ENCODE measurements at regions not wholly inside any gene's neighbourhood (a gene's known extent, or its start where the extent isn't known, plus 50 kb on each side); places are given as distances from the start of the nearest gene placed in this dataset.

DNA sequence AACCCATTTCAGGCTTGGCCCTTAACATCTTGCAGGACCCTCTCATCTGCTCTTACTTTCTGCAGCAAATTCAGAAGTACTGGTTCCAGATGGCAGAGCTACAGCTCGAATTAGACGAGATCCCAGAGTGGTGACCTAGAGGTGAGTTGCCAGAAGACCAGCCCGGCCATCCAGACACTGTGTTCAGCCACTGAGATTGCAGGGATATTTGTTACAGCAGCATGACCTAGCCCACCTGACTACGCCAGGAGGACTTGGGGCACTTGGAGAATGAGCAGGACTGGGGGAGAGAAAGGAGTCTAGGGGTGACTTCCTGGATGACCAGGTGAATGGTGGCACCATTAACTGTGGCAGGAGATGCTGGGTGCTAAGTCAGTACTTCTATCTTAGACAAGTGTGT lies 67.2 kb upstream of the ID2 start:
- intact Hi-C loops (cut with micrococcal nuclease): no loop called here
- no peak for DNase-seq (ENCODE audit: low spot score)
- H3K27me3 Mint-ChIP-seq (ENCODE audit: insufficient read depth): peaks cover 7% of the 10 kb centered on the region
- H3K27ac Mint-ChIP-seq: no peak overlapping the region
- peaks cover 7% of the 10 kb centered on the region for H3K36me3 Mint-ChIP-seq (ENCODE audit: low read depth)
- no peak overlapping the region for H3K4me3 Mint-ChIP-seq
- H3K9me3 Mint-ChIP-seq: peaks cover 15% of the 10 kb centered on the region
- no peaks in the 10 kb centered on the region for H3K4me1 Mint-ChIP-seq (ENCODE audit: low read depth)

DNA sequence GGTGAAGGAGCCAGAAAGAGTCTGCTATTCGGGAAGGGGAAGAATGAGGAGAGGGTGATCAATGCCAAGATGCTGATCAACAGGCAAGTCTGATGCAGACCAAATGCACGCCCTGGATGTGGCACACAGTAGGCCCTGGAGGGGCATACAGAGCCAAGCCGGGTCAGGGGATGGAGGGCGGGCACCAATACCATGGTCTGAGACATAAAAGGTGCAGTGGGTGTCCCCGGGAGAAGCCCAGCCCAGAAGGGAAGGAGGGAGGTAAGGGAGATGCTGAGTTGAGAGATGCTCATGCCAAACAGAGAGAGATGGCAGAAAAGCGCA lies 66.6 kb upstream of the ID2 start:
- no peak overlapping the region for H3K27ac Mint-ChIP-seq
- no peak for DNase-seq (ENCODE audit: low spot score)
- H3K4me3 Mint-ChIP-seq: no peak overlapping the region
- H3K36me3 Mint-ChIP-seq (ENCODE audit: low read depth): peaks cover 7% of the 10 kb centered on the region
- peaks cover 9% of the 10 kb centered on the region for H3K9me3 Mint-ChIP-seq
- intact Hi-C loops (cut with micrococcal nuclease): no loop called here
- H3K4me1 Mint-ChIP-seq (ENCODE audit: low read depth): no peaks in the 10 kb centered on the region
- H3K27me3 Mint-ChIP-seq (ENCODE audit: insufficient read depth): peaks cover 11% of the 10 kb centered on the region

DNA sequence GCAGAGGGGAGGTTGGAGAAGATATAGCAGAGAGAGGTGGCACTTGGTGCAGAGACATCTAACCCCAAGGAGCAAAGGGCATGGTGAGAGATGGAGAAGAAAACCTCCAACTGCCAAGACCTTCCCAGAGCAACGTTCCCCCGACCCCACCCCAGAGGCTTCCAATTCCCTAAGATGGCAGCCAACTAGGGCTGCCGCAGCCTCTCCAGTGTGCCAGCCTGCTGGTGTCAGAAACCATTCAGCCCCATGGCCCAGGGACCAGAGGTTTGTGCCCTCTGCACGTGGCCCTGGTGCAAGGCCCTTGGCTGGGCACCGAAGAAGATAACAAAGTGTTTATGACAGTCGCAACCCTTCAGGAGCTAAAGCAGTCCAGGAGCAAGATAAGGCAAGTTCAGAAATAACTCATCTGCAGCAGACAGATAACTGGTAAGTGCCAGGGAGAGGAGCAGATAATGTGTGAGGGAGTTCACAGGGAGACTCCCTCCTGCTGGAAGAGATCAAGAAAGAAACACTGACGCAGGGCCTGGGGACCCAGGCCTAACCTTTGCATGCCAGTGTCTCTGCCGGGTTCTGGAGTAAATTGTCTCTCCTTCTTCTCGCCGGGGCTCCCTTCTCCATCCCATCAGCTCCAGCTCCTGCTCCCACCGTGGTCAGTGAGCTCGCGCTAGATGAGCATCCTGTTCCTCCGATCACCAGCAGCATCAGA lies 66.1 kb upstream of the ID2 start:
- Mint-ChIP-seq H3K4me3 (no peak overlapping the region), H3K4me1 (ENCODE audit: low read depth) (no peaks in the 10 kb centered on the region), H3K9me3 (peaks cover 4% of the 10 kb centered on the region), H3K27ac (no peak overlapping the region), H3K27me3 (ENCODE audit: insufficient read depth) (peaks cover 15% of the 10 kb centered on the region), H3K36me3 (ENCODE audit: low read depth) (peaks cover 4% of the 10 kb centered on the region)
- DNase-seq (ENCODE audit: low spot score): no peak
- intact Hi-C loops (cut with micrococcal nuclease): no loop called here

DNA sequence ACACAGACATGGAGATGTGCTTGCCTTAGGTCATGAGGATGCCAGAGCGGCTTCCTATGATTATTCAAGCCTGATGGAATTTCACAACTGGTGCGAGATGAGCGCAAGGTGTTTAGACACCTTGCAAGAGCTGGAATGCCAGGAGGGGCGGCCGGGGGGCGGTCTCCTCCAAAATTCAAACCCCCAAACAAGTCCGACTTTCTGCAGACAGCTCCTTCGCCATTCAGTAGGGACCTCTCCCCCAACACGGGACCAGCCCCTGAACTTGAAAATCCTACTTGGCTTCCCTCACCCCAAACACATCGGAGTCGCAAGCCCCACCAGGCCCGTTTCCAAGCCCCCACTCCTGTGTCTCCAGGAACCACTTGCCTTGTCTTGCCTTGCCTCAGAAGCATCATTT lies 64.8 kb upstream of the ID2 start:
- H3K27me3 Mint-ChIP-seq (ENCODE audit: insufficient read depth): peaks cover 19% of the 10 kb centered on the region
- H3K27ac Mint-ChIP-seq: no peak overlapping the region
- H3K4me1 Mint-ChIP-seq (ENCODE audit: low read depth): no peaks in the 10 kb centered on the region
- H3K9me3 Mint-ChIP-seq: no peaks in the 10 kb centered on the region
- intact Hi-C loops (cut with micrococcal nuclease): no loop called here
- no peak overlapping the region for H3K4me3 Mint-ChIP-seq
- H3K36me3 Mint-ChIP-seq (ENCODE audit: low read depth): no peaks in the 10 kb centered on the region
- DNase-seq (ENCODE audit: low spot score): no peak

DNA sequence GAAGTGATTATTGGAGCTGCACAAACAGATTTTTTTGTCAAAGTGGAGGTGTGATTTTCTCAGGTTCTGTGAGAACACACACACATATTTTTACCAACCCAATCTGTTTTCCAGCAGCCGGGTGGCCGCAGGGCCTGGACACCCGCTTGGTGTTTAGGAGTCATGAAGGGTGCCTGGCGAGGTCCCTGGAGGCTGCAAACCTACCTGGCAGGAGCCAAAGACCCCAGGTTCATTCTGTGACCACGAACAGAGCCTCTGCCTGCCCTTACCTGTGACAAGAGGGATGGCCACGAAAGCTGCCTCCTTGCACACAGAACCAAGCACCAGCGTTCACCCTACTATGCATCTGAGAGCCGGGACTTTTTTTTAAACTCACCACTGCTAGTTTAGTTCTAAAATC lies 64.3 kb upstream of the ID2 start:
- no peak for DNase-seq (ENCODE audit: low spot score)
- no peaks in the 10 kb centered on the region for H3K4me1 Mint-ChIP-seq (ENCODE audit: low read depth)
- intact Hi-C loops (cut with micrococcal nuclease): no loop called here
- H3K27ac Mint-ChIP-seq: no peak overlapping the region
- peaks cover 25% of the 10 kb centered on the region for H3K27me3 Mint-ChIP-seq (ENCODE audit: insufficient read depth)
- no peaks in the 10 kb centered on the region for H3K36me3 Mint-ChIP-seq (ENCODE audit: low read depth)
- no peaks in the 10 kb centered on the region for H3K9me3 Mint-ChIP-seq
- no peak overlapping the region for H3K4me3 Mint-ChIP-seq

DNA sequence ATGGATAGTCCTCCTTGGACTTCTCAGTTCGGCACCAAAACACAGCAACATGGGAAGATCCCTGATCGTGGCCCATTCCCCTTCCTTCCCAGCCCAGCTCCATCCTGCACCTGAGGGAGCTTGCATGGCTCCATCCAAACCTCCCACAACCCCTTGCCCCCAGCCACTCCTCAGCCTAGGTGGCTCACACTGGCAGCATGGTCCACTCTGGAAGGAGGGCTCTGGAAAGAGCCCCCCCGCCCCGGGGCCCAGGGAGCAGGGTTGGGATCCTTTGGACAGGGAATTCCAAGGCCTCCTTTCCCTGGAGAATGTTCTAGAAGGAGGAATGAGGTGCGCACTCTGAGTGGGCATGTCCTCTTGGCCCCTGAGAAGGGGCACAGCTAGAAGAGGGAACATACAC lies 62.8 kb upstream of the ID2 start:
- Mint-ChIP-seq H3K4me1 (ENCODE audit: low read depth) (no peaks in the 10 kb centered on the region), H3K9me3 (no peaks in the 10 kb centered on the region), H3K27me3 (ENCODE audit: insufficient read depth) (peaks cover 27% of the 10 kb centered on the region), H3K4me3 (no peak overlapping the region), H3K36me3 (ENCODE audit: low read depth) (no peaks in the 10 kb centered on the region), H3K27ac (no peak overlapping the region)
- intact Hi-C loops (cut with micrococcal nuclease): no loop called here
- no peak for DNase-seq (ENCODE audit: low spot score)

DNA sequence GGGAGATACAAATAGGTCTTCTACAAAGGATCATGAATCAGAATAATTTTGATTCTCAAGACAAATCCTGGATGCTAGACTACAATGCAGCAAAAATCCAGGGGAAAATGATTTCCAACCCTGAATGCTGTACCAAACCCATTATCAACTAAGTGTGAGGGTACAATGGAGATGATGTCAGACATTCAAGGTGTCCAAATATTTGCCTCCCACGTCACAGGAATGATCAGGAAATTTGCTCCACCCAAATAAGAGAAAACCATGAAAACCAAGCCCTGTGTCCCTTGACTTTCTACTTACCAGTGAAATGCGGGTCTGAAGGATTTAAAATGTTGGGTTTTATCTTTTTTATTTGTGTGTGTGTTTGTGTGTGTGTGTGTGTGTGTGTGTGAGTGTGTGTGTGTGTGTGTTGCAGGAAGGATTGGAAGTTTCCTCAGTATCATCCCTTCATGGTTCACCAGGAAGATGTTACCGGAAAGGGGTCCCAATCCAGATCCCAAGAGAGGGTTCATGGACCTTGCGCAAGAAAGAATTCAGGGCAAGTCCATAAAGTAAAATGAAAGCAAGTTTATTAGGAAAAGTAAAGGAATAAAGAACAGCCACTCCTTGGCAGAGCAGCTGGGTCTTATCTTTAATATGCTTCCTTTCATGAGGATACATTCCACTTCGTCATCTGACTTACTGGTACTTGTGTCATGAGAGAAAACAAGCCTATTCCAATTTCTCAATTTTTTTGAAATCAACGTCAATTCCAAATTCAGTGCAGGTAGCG lies 61.1 kb upstream of the ID2 start:
- H3K9me3 Mint-ChIP-seq: no peaks in the 10 kb centered on the region
- no peak for DNase-seq (ENCODE audit: low spot score)
- no peaks in the 10 kb centered on the region for H3K36me3 Mint-ChIP-seq (ENCODE audit: low read depth)
- intact Hi-C loops (cut with micrococcal nuclease): no loop called here
- no peak overlapping the region for H3K27ac Mint-ChIP-seq
- no peaks in the 10 kb centered on the region for H3K4me1 Mint-ChIP-seq (ENCODE audit: low read depth)
- peaks cover 27% of the 10 kb centered on the region for H3K27me3 Mint-ChIP-seq (ENCODE audit: insufficient read depth)
- H3K4me3 Mint-ChIP-seq: no peak overlapping the region

DNA sequence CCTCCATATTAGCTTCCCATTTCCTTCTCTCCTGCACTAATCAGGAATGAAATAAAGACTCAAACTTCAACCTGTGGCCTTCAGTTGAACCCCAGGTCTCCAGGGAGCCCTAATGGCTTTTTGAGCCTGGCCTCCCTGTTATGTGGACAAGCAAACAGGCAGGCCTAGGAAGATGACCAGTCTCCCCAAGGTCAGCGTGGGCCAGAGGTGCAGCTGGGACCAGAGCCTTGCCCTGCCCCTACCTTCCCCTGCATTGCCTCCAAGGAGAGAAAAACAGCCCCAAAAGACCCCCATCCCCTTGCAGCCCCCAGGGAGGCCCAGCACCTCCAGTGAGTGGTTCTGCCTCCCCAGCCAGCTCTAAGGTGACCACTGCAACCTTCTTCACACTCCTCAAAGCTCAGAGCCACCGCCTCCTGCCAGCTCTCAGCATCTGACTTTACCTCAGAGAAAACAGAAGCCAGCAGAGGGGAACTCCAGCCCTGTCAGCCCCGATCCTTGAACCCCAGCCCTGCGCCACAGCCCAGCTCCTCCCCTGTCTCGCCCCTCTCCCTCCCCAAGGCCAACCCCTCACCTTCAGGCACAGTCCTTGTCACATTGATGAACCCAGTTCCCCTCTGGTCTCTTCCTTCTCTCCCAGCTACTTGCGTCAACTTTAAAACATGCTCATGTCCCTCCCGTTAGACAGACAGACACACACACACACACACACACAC lies 59.5 kb upstream of the ID2 start:
- no peak for DNase-seq (ENCODE audit: low spot score)
- no peaks in the 10 kb centered on the region for H3K36me3 Mint-ChIP-seq (ENCODE audit: low read depth)
- no peak overlapping the region for H3K27ac Mint-ChIP-seq
- peaks cover 8% of the 10 kb centered on the region for H3K4me1 Mint-ChIP-seq (ENCODE audit: low read depth)
- H3K4me3 Mint-ChIP-seq: no peak overlapping the region
- intact Hi-C loops (cut with micrococcal nuclease): no loop called here
- H3K27me3 Mint-ChIP-seq (ENCODE audit: insufficient read depth): peaks cover 25% of the 10 kb centered on the region
- H3K9me3 Mint-ChIP-seq: no peaks in the 10 kb centered on the region

DNA sequence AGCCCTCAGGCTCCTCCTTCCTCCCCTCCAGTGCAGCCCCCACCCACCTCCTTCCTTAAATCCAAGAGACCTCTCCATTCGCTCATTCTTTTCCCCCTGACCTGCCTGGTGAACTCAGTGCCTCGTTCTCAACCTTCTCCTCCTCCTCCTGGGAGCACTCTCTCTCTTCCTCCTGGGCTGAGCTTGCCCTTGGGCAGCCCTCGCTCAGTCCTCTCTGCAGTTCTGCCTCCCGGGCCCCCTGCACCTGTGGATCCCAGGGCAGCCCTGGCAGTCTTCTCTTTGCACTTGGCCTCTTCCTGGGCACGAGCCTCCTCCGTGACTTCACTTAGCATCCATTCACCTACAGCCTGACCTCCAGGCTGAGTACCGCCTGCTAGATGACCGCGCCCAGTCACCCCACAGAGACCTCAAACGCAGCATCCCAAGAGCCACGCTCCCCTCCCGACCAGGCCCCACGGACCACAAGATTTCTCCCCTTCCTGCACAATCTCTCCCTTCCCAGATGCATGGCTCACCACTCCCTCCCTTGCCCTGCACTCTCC lies 58.9 kb upstream of the ID2 start:
- no peak overlapping the region for H3K27ac Mint-ChIP-seq
- no peaks in the 10 kb centered on the region for H3K36me3 Mint-ChIP-seq (ENCODE audit: low read depth)

DNA sequence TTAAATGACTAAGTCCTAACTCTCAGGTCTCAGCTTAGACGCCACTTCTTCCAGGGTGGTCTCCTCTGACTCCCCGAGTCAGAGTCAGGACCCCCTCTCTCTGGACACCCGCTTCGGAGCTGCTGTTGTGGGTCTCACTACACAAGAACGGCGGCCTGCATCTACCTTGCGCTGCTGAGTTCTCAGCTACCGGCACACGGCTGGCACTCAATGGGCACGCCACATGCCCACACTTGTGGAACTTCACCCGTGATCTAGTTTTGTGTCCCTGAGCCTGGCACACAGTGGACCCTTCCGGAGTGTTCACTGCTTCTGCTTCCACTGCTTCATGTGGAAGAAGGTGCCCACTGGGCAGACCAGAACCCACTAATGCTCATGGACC lies 58.3 kb upstream of the ID2 start:
- Mint-ChIP-seq H3K4me1 (ENCODE audit: low read depth) (peaks cover 8% of the 10 kb centered on the region), H3K9me3 (no peaks in the 10 kb centered on the region), H3K27me3 (ENCODE audit: insufficient read depth) (peaks cover 20% of the 10 kb centered on the region), H3K27ac (no peak overlapping the region), H3K36me3 (ENCODE audit: low read depth) (no peaks in the 10 kb centered on the region), H3K4me3 (no peak overlapping the region)
- DNase-seq (ENCODE audit: low spot score): no peak
- intact Hi-C loops (cut with micrococcal nuclease): no loop called here

More for the DNA sequence above, 58.9 kb upstream of the ID2 start:
- Mint-ChIP-seq H3K9me3 (no peaks in the 10 kb centered on the region), H3K4me1 (ENCODE audit: low read depth) (peaks cover 8% of the 10 kb centered on the region), H3K27me3 (ENCODE audit: insufficient read depth) (peaks cover 24% of the 10 kb centered on the region), H3K4me3 (no peak overlapping the region)
- intact Hi-C loops (cut with micrococcal nuclease): no loop called here
- DNase-seq (ENCODE audit: low spot score): no peak

DNA sequence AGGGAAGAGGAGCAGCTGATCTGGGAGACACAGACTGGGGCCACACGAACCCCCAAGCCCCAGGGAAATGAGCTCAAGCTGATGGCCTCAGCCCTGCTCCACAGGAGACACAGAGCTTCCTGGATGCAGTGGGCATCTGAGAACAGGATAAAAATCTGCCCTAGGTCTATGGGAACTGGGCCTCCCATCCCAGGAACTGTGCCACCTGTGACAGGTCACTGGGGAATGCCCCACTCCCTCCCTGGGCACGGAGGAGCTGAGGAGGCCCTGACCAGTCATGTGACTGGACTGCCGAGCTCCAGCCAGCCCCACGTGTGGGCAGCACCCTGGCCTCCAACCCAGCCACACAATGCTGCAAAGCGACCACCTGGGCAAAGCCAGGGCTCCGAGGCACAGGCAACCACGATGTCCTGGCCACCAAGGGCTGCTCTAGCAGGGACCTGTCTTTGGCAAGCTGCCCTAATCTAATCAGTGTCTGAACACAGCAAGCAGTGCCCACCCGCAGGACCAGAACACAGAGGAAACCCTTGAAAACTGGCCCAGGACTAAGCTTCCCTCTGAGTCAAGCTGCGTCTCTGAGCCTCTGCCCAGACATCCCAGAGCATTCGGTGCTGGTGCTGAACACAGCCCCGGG lies 57.8 kb upstream of the ID2 start:
- H3K9me3 Mint-ChIP-seq: no peaks in the 10 kb centered on the region
- intact Hi-C loops (cut with micrococcal nuclease): no loop called here
- DNase-seq (ENCODE audit: low spot score): no peak
- no peak overlapping the region for H3K4me3 Mint-ChIP-seq
- peaks cover 8% of the 10 kb centered on the region for H3K4me1 Mint-ChIP-seq (ENCODE audit: low read depth)
- no peak overlapping the region for H3K27ac Mint-ChIP-seq
- no peaks in the 10 kb centered on the region for H3K36me3 Mint-ChIP-seq (ENCODE audit: low read depth)
- H3K27me3 Mint-ChIP-seq (ENCODE audit: insufficient read depth): peaks cover 23% of the 10 kb centered on the region

DNA sequence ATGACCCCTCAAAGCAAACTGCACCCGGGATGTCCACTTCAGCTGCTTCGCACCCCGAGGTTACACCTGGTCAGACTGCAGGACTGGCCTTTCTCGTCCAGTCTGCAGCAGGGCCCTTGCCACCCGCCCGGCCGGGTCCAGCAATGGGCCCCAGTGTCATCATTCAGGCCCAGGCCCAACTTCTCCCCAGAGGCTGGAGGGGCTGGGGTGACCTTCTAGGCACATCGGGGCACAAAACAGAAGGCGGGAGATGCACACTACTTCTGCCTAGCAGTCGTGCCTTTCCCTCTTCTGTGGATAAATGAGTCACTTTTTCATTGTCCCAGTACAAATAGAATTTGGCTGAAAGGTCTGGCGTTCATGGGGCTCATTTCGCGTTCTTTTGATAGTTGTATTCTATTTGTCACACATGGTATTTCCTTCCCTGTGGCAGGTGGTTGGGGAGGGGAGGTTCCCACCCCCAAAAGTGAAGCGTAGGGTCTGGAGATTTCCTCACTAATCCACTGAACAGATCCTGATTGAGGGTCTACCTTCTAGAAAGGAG lies 56.9 kb upstream of the ID2 start:
- H3K4me1 Mint-ChIP-seq (ENCODE audit: low read depth): peaks cover 8% of the 10 kb centered on the region
- DNase-seq (ENCODE audit: low spot score): no peak
- H3K4me3 Mint-ChIP-seq: no peak overlapping the region
- no peaks in the 10 kb centered on the region for H3K36me3 Mint-ChIP-seq (ENCODE audit: low read depth)
- intact Hi-C loops (cut with micrococcal nuclease): no loop called here
- peaks cover 21% of the 10 kb centered on the region for H3K27me3 Mint-ChIP-seq (ENCODE audit: insufficient read depth)
- no peaks in the 10 kb centered on the region for H3K9me3 Mint-ChIP-seq
- H3K27ac Mint-ChIP-seq: peak overlapping the region; percentile 16

All from activated T-helper 1 cell treated with anti-CD3 and anti-CD28 coated beads, Interleukin-12 subunit alpha, Interleukin-12 subunit beta, Interleukin-2, Interleukin-4 antibody, amounts not matched to agents 30 ng/mL and 10 ng/mL and 1 ng/mL, durations not matched to agents 14 hours and 24 hours and 36 hours (primary cell).